Fibroblast of lung (primary cell): ENCODE measurements at regions not wholly inside any gene's neighbourhood (a gene's known extent, or its start where the extent isn't known, plus 50 kb on each side); places are given as distances from the start of the nearest gene placed in this dataset.
A peak's percentile ranks its signal among the peaks of the same experiment; 100 is the strongest.

Experiments
- DNase-seq, 2 donors: peaks; one replicate each; pipeline versions ENCODE4 v3.0.0 to v3.0.0-alpha.2; 2010; ENCODE audit warnings: low read depth in 2 of 2
- H2AFZ ChIP-seq: 2 replicates; pipeline ENCODE4 v1.5.1; 2012; ENCODE audit warnings: low read length, control low read depth, inconsistent platforms
- H3K27ac ChIP-seq: 2 replicates; pipeline ENCODE4 v1.5.1; 2011; ENCODE audit warnings: low read length, control low read depth; ENCODE audit not compliant: insufficient read depth
- H3K27me3 ChIP-seq: 2 replicates; pipeline ENCODE4 v1.5.1; 2011; ENCODE audit warnings: mild to moderate bottlenecking, low read length; ENCODE audit not compliant: control insufficient read depth, insufficient read depth
- H3K36me3 ChIP-seq: 2 replicates; pipeline ENCODE4 v1.5.1; 2011; ENCODE audit warnings: low read length; ENCODE audit not compliant: control insufficient read depth, insufficient read depth
- H3K4me1 ChIP-seq: 2 replicates; pipeline ENCODE4 v1.5.1; 2011; ENCODE audit warnings: low read length; ENCODE audit not compliant: control insufficient read depth, insufficient read depth; ENCODE audit errors: extremely low read depth
- H3K4me2 ChIP-seq: 2 replicates; pipeline ENCODE4 v1.5.1; 2011; ENCODE audit warnings: low read length, control low read depth; ENCODE audit not compliant: insufficient read depth; ENCODE audit errors: extremely low read depth
- H3K4me3 ChIP-seq, 4 experiments: fragments of 200-600 bp in 1 of 4; sonication (generic) in 1 of 4; replicated peaks in 1 of 4; 2 replicates each; pipeline ENCODE4 v1.5.1; 2011 to 2016; ENCODE audit warnings: low read length in 4 of 4, low read depth in 3 of 4, mild to moderate bottlenecking in 3 of 4, control low read depth in 2 of 4, inconsistent platforms in 1 of 4, mixed read lengths in 1 of 4; ENCODE audit not compliant: insufficient read depth in 1 of 4; ENCODE audit errors: control extremely low read depth in 1 of 4
- H3K79me2 ChIP-seq: 2 replicates; pipeline ENCODE4 v1.5.1; 2012; ENCODE audit warnings: mild to moderate bottlenecking, low read length, inconsistent platforms; ENCODE audit not compliant: control insufficient read depth, insufficient read depth
- H3K9ac ChIP-seq: 2 replicates; pipeline ENCODE4 v1.5.1; 2011; ENCODE audit warnings: mild to moderate bottlenecking, low read length, control low read depth; ENCODE audit not compliant: insufficient read depth
- H3K9me3 ChIP-seq: 2 replicates; pipeline ENCODE4 v1.5.1; 2012; ENCODE audit warnings: low read depth, low read length; ENCODE audit not compliant: control insufficient read depth, insufficient read depth
- H4K20me1 ChIP-seq: 2 replicates; pipeline ENCODE4 v1.5.1; 2011; ENCODE audit warnings: low read length; ENCODE audit not compliant: control insufficient read depth, insufficient read depth; ENCODE audit errors: extremely low read depth
- EZH2 ChIP-seq: IDR thresholded peaks from 2 replicates; pipeline ENCODE4 v1.5.1; 2012; ENCODE audit warnings: low read length, control low read depth, mild to moderate bottlenecking; ENCODE audit errors: missing control alignments
- TF ChIP-seq, protein P1 (sequence below), 2 donors: IDR thresholded peaks in 1 of 2; conservative IDR thresholded peaks in 1 of 2; 1 replicate in 1 of 2; 2 replicates in 1 of 2; pipeline ENCODE4 v1.5.1; 2011 to 2012; ENCODE audit warnings: low read length in 2 of 2, control low read depth in 1 of 2, inconsistent platforms in 1 of 2, low read depth in 1 of 2, mild to moderate bottlenecking in 1 of 2

DNA sequence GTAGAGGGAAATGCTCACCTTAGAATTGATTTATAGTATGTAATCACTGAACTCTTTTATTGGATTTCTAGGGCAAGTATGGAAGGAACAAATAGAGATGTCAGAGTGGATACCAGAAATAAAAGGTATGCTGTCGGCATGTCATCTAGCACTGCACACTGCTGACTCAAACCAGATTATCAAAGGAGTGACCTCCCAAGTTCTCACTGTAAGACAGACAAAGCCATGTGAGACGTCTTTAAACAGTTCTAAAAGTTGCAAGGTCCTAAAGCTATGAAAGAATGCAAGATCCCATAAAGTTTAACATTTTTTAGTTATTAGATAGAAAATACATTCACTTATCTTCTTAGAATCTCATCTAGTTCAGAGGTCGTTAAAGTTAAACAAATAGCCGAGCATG, 70.0 kb upstream of the CPM start:
- DNase-seq: no peak
- no peaks in the 10 kb centered on the region for H3K9me3 ChIP-seq
- no peak overlapping the region for H3K9ac ChIP-seq
- H3K4me1 ChIP-seq: peaks cover 11% of the 10 kb centered on the region
- no peak overlapping the region for H3K4me2 ChIP-seq
- no peak overlapping the region for H3K27ac ChIP-seq
- no peaks in the 10 kb centered on the region for H3K36me3 ChIP-seq
- TF ChIP-seq, protein P1, sequence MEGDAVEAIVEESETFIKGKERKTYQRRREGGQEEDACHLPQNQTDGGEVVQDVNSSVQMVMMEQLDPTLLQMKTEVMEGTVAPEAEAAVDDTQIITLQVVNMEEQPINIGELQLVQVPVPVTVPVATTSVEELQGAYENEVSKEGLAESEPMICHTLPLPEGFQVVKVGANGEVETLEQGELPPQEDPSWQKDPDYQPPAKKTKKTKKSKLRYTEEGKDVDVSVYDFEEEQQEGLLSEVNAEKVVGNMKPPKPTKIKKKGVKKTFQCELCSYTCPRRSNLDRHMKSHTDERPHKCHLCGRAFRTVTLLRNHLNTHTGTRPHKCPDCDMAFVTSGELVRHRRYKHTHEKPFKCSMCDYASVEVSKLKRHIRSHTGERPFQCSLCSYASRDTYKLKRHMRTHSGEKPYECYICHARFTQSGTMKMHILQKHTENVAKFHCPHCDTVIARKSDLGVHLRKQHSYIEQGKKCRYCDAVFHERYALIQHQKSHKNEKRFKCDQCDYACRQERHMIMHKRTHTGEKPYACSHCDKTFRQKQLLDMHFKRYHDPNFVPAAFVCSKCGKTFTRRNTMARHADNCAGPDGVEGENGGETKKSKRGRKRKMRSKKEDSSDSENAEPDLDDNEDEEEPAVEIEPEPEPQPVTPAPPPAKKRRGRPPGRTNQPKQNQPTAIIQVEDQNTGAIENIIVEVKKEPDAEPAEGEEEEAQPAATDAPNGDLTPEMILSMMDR (conservative IDR thresholded peaks at IDR 0.05 in 1 of 2, IDR thresholded peaks at IDR 0.05 in 1 of 2; ENCODE audit: low read depth in 1 of 2, low read length in 2 of 2): no peak
- no peak for TF ChIP-seq EZH2
- no peaks in the 10 kb centered on the region for H3K27me3 ChIP-seq
- no peak overlapping the region for H2AFZ ChIP-seq
- H3K79me2 ChIP-seq: no peaks in the 10 kb centered on the region
- no peak overlapping the region for H3K4me3 ChIP-seq
- no peaks in the 10 kb centered on the region for H4K20me1 ChIP-seq

DNA sequence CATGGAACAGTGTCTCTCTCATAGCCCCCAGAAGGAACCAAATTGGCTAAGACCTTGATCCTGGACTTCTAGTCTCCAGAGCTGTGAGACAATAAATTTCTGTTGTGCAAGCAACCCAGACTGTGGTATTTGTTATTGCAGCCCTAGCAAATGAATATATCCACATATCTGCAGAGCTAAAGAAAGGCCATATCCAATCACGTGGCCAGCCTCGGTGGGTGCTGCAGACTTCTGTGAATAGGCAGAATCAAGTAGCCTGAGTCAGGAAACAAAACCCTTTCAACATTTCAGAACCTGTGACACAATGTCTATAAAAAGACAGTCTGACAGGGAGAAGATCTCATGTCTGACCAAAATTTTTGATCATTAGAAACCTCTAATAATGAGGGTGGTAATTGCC, 71.0 kb upstream of the CPM start:
- Histone ChIP-seq H3K27me3 (no peaks in the 10 kb centered on the region), H3K4me1 (peaks cover 14% of the 10 kb centered on the region), H3K9me3 (no peaks in the 10 kb centered on the region), H3K4me3 (no peak overlapping the region), H3K79me2 (no peaks in the 10 kb centered on the region), H3K27ac (no peak overlapping the region), H3K9ac (no peak overlapping the region), H2AFZ (no peak overlapping the region), H3K4me2 (no peak overlapping the region), H4K20me1 (no peaks in the 10 kb centered on the region), H3K36me3 (no peaks in the 10 kb centered on the region)
- no peak for DNase-seq
- no peak for TF ChIP-seq EZH2
- TF ChIP-seq, protein P1 (conservative IDR thresholded peaks at IDR 0.05 in 1 of 2, IDR thresholded peaks at IDR 0.05 in 1 of 2; ENCODE audit: low read depth in 1 of 2, low read length in 2 of 2): no peak

DNA sequence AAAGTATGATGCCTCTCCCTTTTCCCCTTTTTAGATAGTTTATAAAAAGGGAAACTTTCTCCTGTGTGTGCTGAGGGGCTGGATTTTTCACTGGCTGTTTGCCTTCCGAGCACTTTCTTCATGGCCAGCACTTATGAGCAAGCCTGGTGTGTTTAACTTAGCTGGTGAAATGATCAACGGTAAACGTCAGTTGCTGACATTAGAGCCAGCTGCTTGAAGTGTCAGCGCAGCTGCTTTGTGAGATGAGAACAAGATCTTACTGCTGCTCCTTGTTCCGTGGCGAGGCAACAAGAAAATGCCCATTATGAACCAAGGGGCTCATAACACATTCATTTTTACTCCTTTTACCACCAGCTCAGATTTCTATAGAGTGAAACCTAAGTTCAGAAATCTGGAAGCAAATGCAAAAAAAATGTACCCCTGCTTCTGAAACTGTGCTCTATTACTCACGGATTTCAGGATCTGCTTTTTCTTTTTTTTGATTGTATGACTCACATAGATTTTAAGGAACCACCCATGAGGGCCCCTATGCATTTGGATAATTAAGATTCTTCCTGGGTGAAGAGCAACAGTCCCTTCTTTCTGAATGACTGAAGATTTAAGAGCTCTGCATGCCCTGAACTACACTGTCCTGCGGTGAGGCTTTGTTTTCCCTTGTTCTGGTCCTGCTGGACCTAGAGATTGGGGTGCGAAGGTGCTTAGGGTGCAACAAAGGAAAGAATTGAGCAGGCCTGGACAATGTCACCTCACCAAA, 74.3 kb upstream of the CPM start:
- no peaks in the 10 kb centered on the region for H3K36me3 ChIP-seq
- no peak overlapping the region for H3K9ac ChIP-seq
- H2AFZ ChIP-seq: peak overlapping the region; percentile 56
- H3K4me3 ChIP-seq: peak overlapping the region in 3 of 4 experiments; percentile 36 to 62 (median 44)
- H3K9me3 ChIP-seq: no peaks in the 10 kb centered on the region
- H4K20me1 ChIP-seq: no peaks in the 10 kb centered on the region
- DNase-seq: peak; percentile 83 to 98
- H3K27me3 ChIP-seq: no peaks in the 10 kb centered on the region
- TF ChIP-seq, protein P1 (conservative IDR thresholded peaks at IDR 0.05 in 1 of 2, IDR thresholded peaks at IDR 0.05 in 1 of 2; ENCODE audit: low read depth in 1 of 2, low read length in 2 of 2): no peak
- no peak for TF ChIP-seq EZH2
- H3K4me1 ChIP-seq: peaks cover 10% of the 10 kb centered on the region
- H3K79me2 ChIP-seq: no peaks in the 10 kb centered on the region
- peak overlapping the region; percentile 81 for H3K4me2 ChIP-seq
- H3K27ac ChIP-seq: peak overlapping the region; percentile 82
